Psoas muscle (tissue), 7 donors: ENCODE measurements at regions not wholly inside any gene's neighbourhood (a gene's known extent, or its start where the extent isn't known, plus 50 kb on each side); places are given as distances from the start of the nearest gene placed in this dataset.

Experiments used
- ATAC-seq, 4 donors: fragments of 200-7000 bp; cut with Tn5 transposase; one replicate each; pipeline ENCODE4 v1.9.1; 2020; ENCODE audit warnings: moderate library complexity in 3 of 4, mild to moderate bottlenecking in 2 of 4
- DNase-seq, 2 donors: peaks; one replicate each; pipeline ENCODE4 v3.0.0-alpha.2; 2020
- H3K27ac ChIP-seq: fragments of 200-600 bp; one replicate; pipeline ENCODE4 v1.8.0; 2022
- H3K27me3 ChIP-seq, 3 donors: fragments of 200-600 bp in 1 of 3; one replicate each; pipeline versions ENCODE4 v1.6.1 to v1.8.0; 2013 to 2022; ENCODE audit warnings: low read length in 2 of 3, mild to moderate bottlenecking in 2 of 3, moderate library complexity in 1 of 3; ENCODE audit not compliant: insufficient read depth in 3 of 3
- H3K36me3 ChIP-seq, 2 donors: fragments of 200-600 bp in 1 of 2; one replicate each; pipeline versions ENCODE4 v1.6.1 to v1.8.0; 2013 to 2022; ENCODE audit warnings: low read depth in 1 of 2, mild to moderate bottlenecking in 1 of 2, moderate library complexity in 1 of 2; ENCODE audit not compliant: insufficient read depth in 1 of 2
- H3K4me1 ChIP-seq: fragments of 200-600 bp; one replicate; pipeline ENCODE4 v1.8.0; 2022
- H3K4me3 ChIP-seq: fragments of 200-600 bp; one replicate; pipeline ENCODE4 v1.8.0; 2022; ENCODE audit warnings: mild to moderate bottlenecking
- H3K9me3 ChIP-seq: fragments of 200-600 bp; one replicate; pipeline ENCODE4 v1.8.0; 2022
- CTCF ChIP-seq: fragments of 200-600 bp; IDR thresholded peaks from one replicate; pipeline ENCODE4 v1.8.0; 2022; ENCODE audit warnings: antibody characterized with exemption
- WGBS, 3 donors: extraction: QIAGEN DNeasy Blood & Tissue Kit; methylation state at CpG; one replicate each; pipeline versions ENCODE4 v1.1.6 to v1.1.7; 2013; 5-methylcytosine and 5-hydroxymethylcytosine counted together
- intact Hi-C, 2 donors: fragments of 100-400 bp; cut with DNase I; formaldehyde crosslinking; loops; one replicate each; pipeline versions ENCODE4 v1.11.0 to v1.14.2; 2022
- donor health status: healthy with polysubstance abuse.
- donor health status: DM: no; HTN: no; CAD: no; lungs with moderate emphysema.
- donor health status: Bipolar disorder and iron deficiency.
- donor health status: healthy.
- donor health status: DM: yes; HTN: yes; CAD: no.
- donor health status: DM: no; HTN: no; CAD: no.
- donor health status: DM: yes; HTN: yes; CAD: no.

DNA sequence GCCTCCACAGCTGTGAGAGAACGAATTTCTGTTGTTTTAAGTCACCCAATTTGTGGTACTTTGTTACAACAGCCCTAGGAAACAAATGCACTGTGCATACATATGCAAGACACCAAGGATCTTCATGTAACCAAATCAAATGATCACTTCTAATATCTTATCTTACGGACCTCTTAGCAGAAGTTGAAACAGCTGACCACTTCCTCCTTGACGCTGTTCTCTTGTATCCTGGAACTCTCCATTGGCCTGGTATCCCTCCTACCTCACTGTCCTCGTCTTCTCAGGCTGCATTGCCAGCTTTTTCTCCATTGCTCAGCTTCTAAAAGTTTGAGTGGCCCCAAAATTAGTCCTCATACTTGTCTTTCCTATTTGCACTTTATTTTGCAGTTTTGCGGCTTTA, 200.4 kb downstream of the DLEU7 start:
- Histone ChIP-seq H3K4me1 (no peaks in the 10 kb centered on the region), H3K4me3 (no peak overlapping the region), H3K27ac (no peak overlapping the region), H3K9me3 (no peaks in the 10 kb centered on the region), H3K36me3 (no peaks in the 10 kb centered on the region), H3K27me3 (no peaks in the 10 kb centered on the region)
- 89 to 91% (median 90%) methylated on average over 5 of the region's 5 CpGs for WGBS, 3 donors
- DNase-seq (no peak), ATAC-seq (no peak)
- no peak for TF ChIP-seq CTCF
- intact Hi-C loops = no loop called here

GRCh38 chr13:50644081-50644871, 199.2 kb downstream of the DLEU7 start:
- no peak for ATAC-seq
- H3K27ac ChIP-seq = no peak overlapping the region

DNA sequence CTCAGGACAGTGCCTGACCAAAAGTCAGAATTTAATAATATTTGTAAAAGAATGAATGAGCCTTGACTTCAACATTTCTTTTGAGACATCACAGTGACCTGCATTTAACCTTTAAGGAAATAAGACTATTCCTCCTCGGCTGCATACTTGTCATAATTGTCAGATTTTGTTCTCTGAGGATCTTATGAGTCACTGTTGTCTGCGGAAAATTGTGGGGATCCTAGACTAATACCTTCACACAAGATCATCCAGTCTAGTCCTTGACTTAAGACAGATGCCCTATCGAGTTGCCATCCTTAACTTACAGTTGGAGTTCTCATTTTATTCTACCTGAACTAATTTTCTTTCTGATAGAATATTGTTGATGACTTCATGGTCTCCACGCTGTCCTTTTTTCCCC, 198.4 kb downstream of the DLEU7 start:
- H3K4me1 ChIP-seq = no peaks in the 10 kb centered on the region
- TF ChIP-seq CTCF = no peak
- H3K9me3 ChIP-seq = no peaks in the 10 kb centered on the region
- H3K27ac ChIP-seq = no peak overlapping the region
- WGBS, 3 donors = 68 to 77% (median 72%) methylated on average over 4 of the region's 4 CpGs
- ATAC-seq = no peak
- no peaks in the 10 kb centered on the region for H3K27me3 ChIP-seq
- no peak overlapping the region for H3K4me3 ChIP-seq
- intact Hi-C loops = no loop called here
- H3K36me3 ChIP-seq = no peaks in the 10 kb centered on the region
- DNase-seq = no peak

More at GRCh38 chr13:50644081-50644871, 199.2 kb downstream of the DLEU7 start:
- Histone ChIP-seq H3K4me3 (no peak overlapping the region), H3K4me1 (no peaks in the 10 kb centered on the region), H3K36me3 (no peaks in the 10 kb centered on the region), H3K27me3 (no peaks in the 10 kb centered on the region), H3K9me3 (no peaks in the 10 kb centered on the region)
- 95 to 98% (median 97%) methylated on average over 5 of the region's 5 CpGs for WGBS, 3 donors
- no peak for DNase-seq
- no peak for TF ChIP-seq CTCF
- intact Hi-C loops = no loop called here

GRCh38 chr13:50646070-50646469, 197.4 kb downstream of the DLEU7 start:
- DNase-seq = no peak

More at GRCh38 chr13:50646070-50646469, 197.4 kb downstream of the DLEU7 start:
- intact Hi-C loops = no loop called here
- peaks cover 4% of the 10 kb centered on the region for H3K4me1 ChIP-seq
- no peaks in the 10 kb centered on the region for H3K27me3 ChIP-seq
- H3K36me3 ChIP-seq = no peaks in the 10 kb centered on the region
- H3K4me3 ChIP-seq = no peak overlapping the region
- H3K9me3 ChIP-seq = no peaks in the 10 kb centered on the region
- ATAC-seq = no peak
- TF ChIP-seq CTCF = no peak
- no peak overlapping the region for H3K27ac ChIP-seq
- WGBS, 3 donors = 87 to 93% (median 90%) methylated on average over 3 of the region's 3 CpGs
